ENCODE measurements at regions not wholly inside any gene's neighbourhood (a gene's known extent, or its start where the extent isn't known, plus 50 kb on each side); places are given as distances from the start of the nearest gene placed in this dataset.

- no peak for ATAC-seq
- no peak for TF ChIP-seq CSRNP3 (CRISPR knock-in tag; IDR thresholded peaks at IDR 0.05)
- no peak for TF ChIP-seq RARB (CRISPR knock-in tag; IDR thresholded peaks at IDR 0.05)
- TF ChIP-seq CSDC2 (CRISPR knock-in tag; IDR thresholded peaks at IDR 0.05) = no peak
- TF ChIP-seq TSHZ2 (CRISPR knock-in tag; IDR thresholded peaks at IDR 0.05) = no peak
- no peak for TF ChIP-seq PPARA (CRISPR knock-in tag; IDR thresholded peaks at IDR 0.05; ENCODE audit: borderline replicate concordance)
- no peak for TF ChIP-seq ZFP3 (CRISPR knock-in tag; IDR thresholded peaks at IDR 0.05)
- no peak for TF ChIP-seq BACH2 (CRISPR knock-in tag; IDR thresholded peaks at IDR 0.05; ENCODE audit: borderline replicate concordance)
- no peak for TF ChIP-seq ZNF8 (CRISPR knock-in tag; IDR thresholded peaks at IDR 0.05)
- no peak for TF ChIP-seq ZNF70 (CRISPR knock-in tag; IDR thresholded peaks at IDR 0.05)
- no peak for TF ChIP-seq TCF4 (CRISPR knock-in tag; IDR thresholded peaks at IDR 0.05; ENCODE audit: borderline replicate concordance)
- TF ChIP-seq ISL1 (CRISPR knock-in tag; IDR thresholded peaks at IDR 0.05) = no peak
- no peak for TF ChIP-seq ESRRG (CRISPR knock-in tag; IDR thresholded peaks at IDR 0.05)
- TF ChIP-seq PATZ1 (CRISPR knock-in tag; IDR thresholded peaks at IDR 0.05; ENCODE audit: borderline replicate concordance) = no peak
- no peak for TF ChIP-seq ZFP30 (CRISPR knock-in tag; IDR thresholded peaks at IDR 0.05)
Measured at GRCh38 chr11:80595011-80595410, 1154.2 kb upstream of the TENM4 start.

GRCh38 chr11:80593648-80594374, 1153.0 kb upstream of the TENM4 start:
- no peak for ATAC-seq
- TF ChIP-seq ZC3H10 (CRISPR knock-in tag; IDR thresholded peaks at IDR 0.05) (no peak), PATZ1 (CRISPR knock-in tag; IDR thresholded peaks at IDR 0.05; ENCODE audit: borderline replicate concordance) (no peak), CSRNP3 (CRISPR knock-in tag; IDR thresholded peaks at IDR 0.05) (no peak), SNAI2 (CRISPR knock-in tag; IDR thresholded peaks at IDR 0.05) (no peak), TOX (CRISPR knock-in tag; IDR thresholded peaks at IDR 0.05; ENCODE audit: borderline replicate concordance) (no peak)

GRCh38 chr11:80592546-80592945, 1151.7 kb upstream of the TENM4 start:
- no peak for ATAC-seq
- no peak for TF ChIP-seq RARB (CRISPR knock-in tag; IDR thresholded peaks at IDR 0.05)
- TF ChIP-seq ZFP3 (CRISPR knock-in tag; IDR thresholded peaks at IDR 0.05) = no peak
- TF ChIP-seq ZFP30 (CRISPR knock-in tag; IDR thresholded peaks at IDR 0.05) = no peak
- no peak for TF ChIP-seq GLIS3 (CRISPR knock-in tag; IDR thresholded peaks at IDR 0.05)
- no peak for TF ChIP-seq POU6F1 (CRISPR knock-in tag; IDR thresholded peaks at IDR 0.05; ENCODE audit: borderline replicate concordance, low read depth)
- no peak for TF ChIP-seq SNAI2 (CRISPR knock-in tag; IDR thresholded peaks at IDR 0.05)
- no peak for TF ChIP-seq PPARA (CRISPR knock-in tag; IDR thresholded peaks at IDR 0.05; ENCODE audit: borderline replicate concordance)
- no peak for TF ChIP-seq CSRNP3 (CRISPR knock-in tag; IDR thresholded peaks at IDR 0.05)
- no peak for TF ChIP-seq ZC3H10 (CRISPR knock-in tag; IDR thresholded peaks at IDR 0.05)
- TF ChIP-seq PATZ1 (CRISPR knock-in tag; IDR thresholded peaks at IDR 0.05; ENCODE audit: borderline replicate concordance) = no peak
- no peak for TF ChIP-seq CSDC2 (CRISPR knock-in tag; IDR thresholded peaks at IDR 0.05)
- TF ChIP-seq CREB5 (CRISPR knock-in tag; IDR thresholded peaks at IDR 0.05; ENCODE audit: low read depth) = no peak

Measured in SK-N-SH treated with all-trans-retinoic acid at 6 μM for 48 hours (cell line).